C4-2B (cell line): ENCODE measurements at regions not wholly inside any gene's neighbourhood (a gene's known extent, or its start where the extent isn't known, plus 50 kb on each side); places are given as distances from the start of the nearest gene placed in this dataset.

Experiments
- CTCF ChIP-seq: fragments of 450-650 bp; conservative IDR thresholded peaks from 2 replicates; pipeline ENCODE4 v1.5.1; 2017; ENCODE audit warnings: mild to moderate bottlenecking
- ZFX ChIP-seq: fragments of 450-650 bp; IDR thresholded peaks from 2 replicates; pipeline ENCODE4 v1.6.1; 2017

GRCh38 chr5:50967009-50967562 lies 300.6 kb downstream of the PARP8 start:
- no peak for TF ChIP-seq CTCF
- no peak for TF ChIP-seq ZFX
